Suprapubic skin (tissue), 4 donors: ENCODE measurements at regions not wholly inside any gene's neighbourhood (a gene's known extent, or its start where the extent isn't known, plus 50 kb on each side); places are given as distances from the start of the nearest gene placed in this dataset.

Experiments used
- CTCF ChIP-seq, 2 donors: fragments of 200-600 bp in 1 of 2; fragments of 450-650 bp in 1 of 2; sonication (generic) in 1 of 2; IDR thresholded peaks; one replicate each; pipeline ENCODE4 v1.5.1; 2016 to 2019; ENCODE audit warnings: antibody characterized with exemption in 2 of 2, mild to moderate bottlenecking in 1 of 2, moderate library complexity in 1 of 2
- EP300 ChIP-seq: sonication (generic); formaldehyde crosslinking; IDR thresholded peaks from one replicate; pipeline ENCODE4 v1.6.1; 2017; ENCODE audit warnings: antibody characterized with exemption
- POLR2A ChIP-seq, 2 donors: fragments of 450-650 bp; IDR thresholded peaks; one replicate each; pipeline ENCODE4 v1.6.1; 2017; ENCODE audit warnings: antibody characterized with exemption in 2 of 2, mild to moderate bottlenecking in 2 of 2, moderate library complexity in 2 of 2
- POLR2AphosphoS5 ChIP-seq, 3 donors: sonication (generic); formaldehyde crosslinking; IDR thresholded peaks; one replicate each; pipeline ENCODE4 v1.6.1; 2017; ENCODE audit warnings: antibody characterized with exemption in 3 of 3

GRCh38 chr6:92341201-92341600 is 1078.2 kb downstream of the EPHA7 start:
- TF ChIP-seq POLR2A (IDR thresholded peaks at IDR 0.05) (no peak), CTCF (IDR thresholded peaks at IDR 0.05) (no peak), POLR2AphosphoS5 (IDR thresholded peaks at IDR 0.05) (no peak), EP300 (no peak)
